NCI-H187 (cell line): ENCODE measurements at regions not wholly inside any gene's neighbourhood (a gene's known extent, or its start where the extent isn't known, plus 50 kb on each side); places are given as distances from the start of the nearest gene placed in this dataset.

ENCODE experiments used
- DNase-seq, 2 experiments: peaks; one replicate each; lab custom pipeline; 2025; lab: John Stamatoyannopoulos, UW

DNA sequence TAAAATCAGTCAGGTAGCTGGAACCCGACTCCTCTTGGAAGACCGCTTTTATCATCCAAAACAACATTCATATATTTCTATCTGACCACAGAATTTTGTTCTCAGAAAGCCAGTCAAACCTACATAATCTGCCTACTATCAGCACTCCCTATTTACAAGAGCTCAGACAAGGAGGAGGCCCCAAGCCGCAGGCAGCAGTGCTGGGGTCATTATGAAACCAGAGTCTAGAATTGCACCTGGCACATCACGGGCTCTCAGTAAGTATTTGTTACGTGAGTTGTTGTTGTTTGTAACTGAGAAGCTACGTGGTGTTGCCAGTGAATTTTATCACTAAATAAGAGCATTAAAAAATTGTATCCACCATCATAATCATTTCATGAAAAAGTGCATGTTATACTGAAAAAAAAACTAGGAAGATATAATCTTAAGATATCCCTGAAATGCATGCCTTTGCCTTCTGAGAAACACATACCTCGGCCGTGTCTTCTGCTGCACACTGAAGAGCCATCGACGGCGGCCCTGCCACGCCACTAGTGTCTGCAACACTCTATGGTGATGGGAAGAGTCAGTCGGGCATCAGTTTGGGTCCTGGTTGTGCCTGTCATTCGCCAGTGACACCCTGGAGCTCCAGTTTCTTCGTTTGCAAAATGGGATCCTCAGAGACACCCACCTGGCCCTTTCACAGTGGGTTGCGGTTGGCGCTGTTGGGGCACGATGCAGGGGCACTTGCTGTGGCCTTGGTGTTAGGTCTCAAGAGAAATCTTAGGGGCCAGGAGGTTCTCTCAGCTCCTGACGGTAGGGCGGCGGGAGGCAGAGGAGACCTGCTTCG is 505.9 kb downstream of the EIPR1 start:
- DNase-seq: no peak

DNA sequence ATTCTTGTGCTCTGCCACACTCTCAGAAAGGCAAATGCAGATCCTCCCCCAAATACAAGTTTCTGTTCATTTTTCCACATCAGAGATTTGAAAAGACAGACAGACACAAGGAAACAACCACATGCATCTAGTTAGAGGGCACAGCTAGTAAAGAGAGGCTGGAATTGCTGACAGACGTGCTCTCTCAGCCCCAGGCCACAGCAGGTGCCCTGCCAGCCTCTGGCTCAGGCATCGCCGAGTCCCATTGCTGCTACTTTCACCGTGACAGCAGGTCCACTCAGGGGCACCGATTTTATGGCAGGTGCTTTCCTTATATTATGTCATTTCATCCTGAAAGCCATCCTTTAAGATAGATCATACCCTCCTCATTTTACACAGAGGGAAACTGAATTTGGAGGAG is 507.5 kb downstream of the EIPR1 start:
- no peak for DNase-seq

- DNase-seq: no peak
These were observed 508.1 kb downstream of the EIPR1 start for GRCh38 chr2:2869553-2869952.

- DNase-seq: no peak
These were observed 509.5 kb downstream of the EIPR1 start for GRCh38 chr2:2868085-2868484.

DNA sequence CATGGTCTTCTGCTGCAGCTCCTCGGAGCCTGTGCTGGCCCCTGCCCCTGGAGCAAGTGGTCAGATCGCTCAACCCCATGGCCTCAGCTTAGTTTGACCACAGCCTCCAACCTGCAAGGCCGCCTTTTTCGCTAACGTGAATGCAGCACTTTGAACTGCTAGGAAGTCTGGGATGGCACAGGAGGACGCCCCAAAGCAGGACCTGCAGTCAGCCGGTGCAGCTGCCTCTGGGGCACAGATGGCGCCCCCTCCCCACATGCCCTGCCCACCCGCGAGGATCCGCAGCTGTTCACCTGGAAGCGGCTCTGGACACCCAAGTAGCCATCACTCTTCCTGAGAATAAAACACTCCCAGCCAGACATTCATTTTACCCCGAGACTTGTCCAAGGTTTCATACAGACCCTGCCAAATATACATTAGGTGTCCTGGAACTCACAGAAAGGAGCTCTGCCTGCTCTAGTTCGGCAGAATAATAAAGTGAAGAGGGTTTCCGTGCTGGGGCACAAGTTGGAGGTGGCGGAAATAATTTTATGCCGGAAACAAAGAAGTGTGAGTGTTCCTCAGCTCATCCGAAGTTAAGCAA is 510.1 kb downstream of the EIPR1 start:
- DNase-seq: no peak

- no peak for DNase-seq
These were observed 511.2 kb downstream of the EIPR1 start for GRCh38 chr2:2866459-2866858.

DNA sequence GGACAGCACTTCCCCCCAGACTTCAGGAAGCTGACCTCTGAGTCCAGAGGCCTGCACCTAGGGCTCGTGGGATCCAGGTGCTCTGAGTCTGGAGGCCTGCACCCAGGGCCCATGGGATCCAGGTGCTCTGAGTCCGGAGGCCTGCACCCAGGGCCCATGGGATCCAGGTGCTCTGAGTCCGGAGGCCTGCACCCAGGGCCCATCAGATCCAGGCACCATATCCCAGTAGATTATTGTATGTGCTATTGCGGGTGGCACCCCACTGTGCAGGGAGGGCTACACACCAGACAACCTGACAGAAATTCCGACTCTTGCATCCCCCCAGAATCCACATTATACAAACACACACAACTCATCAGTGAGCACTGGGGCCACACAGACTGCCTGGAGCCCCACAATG is 515.2 kb downstream of the EIPR1 start:
- no peak for DNase-seq

DNA sequence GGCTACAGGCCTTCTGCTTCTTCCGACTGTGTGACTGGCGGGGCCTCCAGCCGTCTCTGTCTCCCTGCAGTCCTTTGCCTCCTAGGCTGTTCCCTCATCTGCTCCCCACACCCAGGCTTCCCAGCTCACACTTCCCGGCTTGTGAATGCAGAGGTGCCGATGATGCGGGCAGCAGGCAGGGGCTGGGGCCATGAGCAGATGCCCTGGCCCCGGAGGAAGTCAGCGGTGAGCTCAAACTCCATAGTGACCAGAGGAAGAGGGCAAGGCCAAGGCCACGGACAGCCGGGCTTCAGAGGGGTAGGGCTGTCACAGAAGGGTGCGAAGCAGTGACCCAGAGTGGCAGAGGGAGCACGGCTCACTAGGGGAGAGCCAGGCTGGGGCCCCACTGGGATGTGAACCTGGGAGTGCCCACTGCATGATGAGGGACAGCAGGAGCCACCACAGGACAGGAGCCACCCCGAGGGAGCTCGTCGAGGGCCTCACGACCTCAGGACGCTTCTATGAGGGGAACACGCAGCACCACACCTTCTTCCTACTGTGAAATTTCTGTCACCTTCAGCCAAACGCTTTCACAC is 515.9 kb downstream of the EIPR1 start:
- no peak for DNase-seq

DNA sequence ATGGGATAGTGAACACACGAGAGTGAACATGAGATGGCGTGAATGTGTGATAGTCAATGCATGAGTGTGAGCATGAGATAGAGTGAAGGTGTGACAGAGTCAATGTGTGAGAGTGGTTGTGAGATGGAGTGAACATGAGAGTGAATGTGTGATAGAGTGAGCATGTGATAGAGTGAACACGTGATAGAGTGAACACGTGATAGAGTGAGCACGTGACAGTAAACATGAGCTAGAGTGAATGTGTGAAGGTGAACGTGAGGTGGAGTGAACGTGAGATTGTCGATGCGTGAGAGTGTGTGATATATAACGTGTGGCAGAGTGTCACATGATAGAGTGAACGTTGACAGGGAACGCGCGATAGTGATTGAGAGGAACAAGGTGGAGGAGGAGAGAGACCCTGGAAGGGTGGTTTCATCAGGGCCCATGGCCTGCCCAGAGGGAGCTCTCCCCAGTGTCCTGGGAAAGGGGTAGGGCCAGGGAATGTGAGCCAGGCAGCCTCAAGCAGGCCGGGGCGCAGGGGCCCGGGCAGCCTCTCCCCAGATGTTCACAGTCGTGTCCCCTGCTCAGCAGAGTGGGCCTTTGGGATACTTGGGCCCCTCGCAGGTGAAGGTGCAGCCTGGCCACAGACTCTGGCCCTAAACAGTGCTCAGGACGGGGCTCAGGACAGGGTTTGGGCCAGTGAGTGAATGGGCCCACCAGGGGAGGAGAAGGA is 516.9 kb downstream of the EIPR1 start:
- DNase-seq: no peak

DNA sequence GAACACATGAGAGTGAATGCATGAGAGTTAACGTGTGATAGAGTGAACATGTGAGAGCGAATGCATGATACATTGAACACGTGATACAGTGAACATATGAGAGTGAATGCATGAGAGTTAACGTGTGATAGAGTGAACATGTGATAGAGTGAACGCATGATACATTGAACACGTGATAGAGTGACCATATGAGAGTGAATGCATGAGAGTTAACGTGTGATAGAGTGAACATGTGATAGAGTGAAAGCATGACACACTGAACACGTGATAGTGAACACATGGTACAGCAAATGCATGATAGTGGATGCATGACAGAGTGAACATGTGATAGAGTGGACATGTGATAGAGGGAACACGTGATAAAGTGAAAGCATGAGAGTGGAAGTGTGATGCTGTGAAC is 517.9 kb downstream of the EIPR1 start:
- no peak for DNase-seq

GRCh38 chr2:2859164-2859563 is 518.5 kb downstream of the EIPR1 start:
- DNase-seq: no peak

- no peak for DNase-seq
These were observed 520.7 kb downstream of the EIPR1 start for GRCh38 chr2:2856723-2857415.

GRCh38 chr2:2855297-2855696 is 522.3 kb downstream of the EIPR1 start:
- DNase-seq: no peak

DNA sequence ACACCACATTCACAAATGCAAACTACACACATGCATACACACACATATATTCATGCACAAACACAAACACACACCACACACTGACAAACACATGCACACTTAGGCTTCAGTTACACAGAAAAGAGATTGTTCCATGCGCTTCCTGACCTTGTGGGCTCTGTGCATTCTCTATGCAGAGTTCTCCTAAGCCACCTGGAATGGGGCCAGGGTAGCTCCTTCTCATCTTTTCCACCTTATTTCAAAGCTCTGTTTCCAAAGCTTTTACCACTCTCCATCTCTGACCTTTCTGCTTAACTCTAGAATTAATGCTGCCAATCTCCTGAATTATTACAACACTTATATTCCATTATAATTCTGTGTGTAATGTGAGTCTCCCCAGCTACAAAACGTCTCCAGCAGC is 522.3 kb upstream of the MYT1L start:
- no peak for DNase-seq

DNA sequence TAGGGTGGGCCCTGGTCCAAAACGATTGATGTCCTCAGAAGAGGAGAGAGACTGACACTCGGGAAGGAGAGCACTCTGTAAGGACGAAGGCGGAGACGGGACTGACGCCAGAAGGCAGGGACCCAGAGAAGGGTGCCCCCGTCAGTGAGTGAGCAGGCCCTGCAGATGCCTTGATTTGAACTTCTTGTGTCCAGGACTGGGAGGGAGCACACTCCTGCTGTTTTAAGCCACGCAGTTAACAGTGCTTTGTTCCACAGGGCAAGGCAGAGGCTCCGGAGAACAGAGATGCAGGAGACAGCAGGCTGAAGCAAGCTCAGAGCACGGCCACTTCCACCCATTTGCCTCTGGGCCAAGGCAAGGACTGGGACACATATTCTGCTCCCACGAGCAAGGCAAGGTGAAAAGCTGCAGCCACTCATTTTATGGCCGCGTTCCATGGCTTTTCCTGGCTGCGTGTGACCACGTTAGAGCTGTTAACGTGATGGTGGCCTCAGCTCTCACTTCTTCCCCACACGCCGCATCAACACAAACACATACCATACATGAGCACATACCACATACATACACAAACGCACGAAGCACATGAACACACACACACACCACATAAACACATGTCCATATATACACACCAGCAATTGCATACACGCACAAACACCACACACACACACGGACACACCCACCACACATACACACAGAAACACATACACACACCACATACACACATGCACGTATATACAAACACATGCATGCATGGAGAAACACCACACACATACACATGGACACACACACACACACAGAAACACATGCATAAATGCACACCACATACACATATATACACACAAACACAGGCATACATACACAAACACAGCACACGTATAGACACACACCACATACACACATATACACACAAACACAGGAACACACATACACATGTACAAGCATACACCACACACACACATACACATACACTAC is 521.0 kb upstream of the MYT1L start:
- DNase-seq: no peak

- no peak for DNase-seq
These were observed 520.2 kb upstream of the MYT1L start for GRCh38 chr2:2851316-2851715.

DNA sequence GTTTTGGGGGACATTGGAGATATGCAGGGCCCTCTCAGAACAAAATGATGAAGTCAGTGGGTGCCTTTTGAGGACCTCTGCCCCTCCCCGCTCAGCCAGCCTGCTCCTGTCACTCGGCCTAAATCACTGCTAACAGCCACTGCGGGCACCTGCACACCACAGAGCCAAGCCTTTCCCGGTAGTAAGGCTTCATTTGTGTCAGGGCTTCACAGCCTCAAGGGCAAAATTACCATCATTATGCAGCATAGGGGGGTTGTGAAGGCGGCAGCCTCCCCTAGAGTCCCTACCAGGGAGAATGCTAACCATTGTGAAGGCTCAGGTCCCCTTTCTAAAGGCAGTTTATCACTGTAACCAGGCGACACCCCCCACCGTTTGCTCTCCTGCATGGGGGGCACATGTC is 519.8 kb upstream of the MYT1L start:
- no peak for DNase-seq

DNA sequence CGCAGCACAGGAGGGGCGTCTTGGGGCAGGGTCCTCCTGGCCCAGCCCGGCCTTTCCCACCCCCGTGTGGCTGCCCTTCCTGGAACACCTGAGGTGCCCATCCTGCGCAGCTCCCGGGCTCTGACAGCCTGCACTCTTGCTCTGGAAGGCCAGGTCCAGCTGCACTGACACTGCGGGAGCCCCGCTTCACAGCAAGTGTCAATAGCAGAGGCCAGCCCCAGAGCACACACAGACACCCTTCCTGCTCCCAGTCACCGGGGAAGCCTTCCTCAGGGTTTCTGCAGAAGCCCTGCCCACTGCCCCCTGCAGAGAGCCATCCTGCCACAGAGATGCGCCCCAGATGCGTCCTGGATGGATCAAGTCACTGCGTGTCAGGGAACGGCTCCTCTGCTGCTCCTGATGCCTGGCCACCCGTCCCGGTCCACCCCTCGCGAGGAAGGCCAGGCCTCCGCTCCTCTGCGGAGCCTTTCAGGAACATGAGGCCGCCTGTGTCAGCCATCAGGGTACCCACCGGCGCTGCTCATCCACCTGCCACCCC is 519.2 kb upstream of the MYT1L start:
- no peak for DNase-seq

DNA sequence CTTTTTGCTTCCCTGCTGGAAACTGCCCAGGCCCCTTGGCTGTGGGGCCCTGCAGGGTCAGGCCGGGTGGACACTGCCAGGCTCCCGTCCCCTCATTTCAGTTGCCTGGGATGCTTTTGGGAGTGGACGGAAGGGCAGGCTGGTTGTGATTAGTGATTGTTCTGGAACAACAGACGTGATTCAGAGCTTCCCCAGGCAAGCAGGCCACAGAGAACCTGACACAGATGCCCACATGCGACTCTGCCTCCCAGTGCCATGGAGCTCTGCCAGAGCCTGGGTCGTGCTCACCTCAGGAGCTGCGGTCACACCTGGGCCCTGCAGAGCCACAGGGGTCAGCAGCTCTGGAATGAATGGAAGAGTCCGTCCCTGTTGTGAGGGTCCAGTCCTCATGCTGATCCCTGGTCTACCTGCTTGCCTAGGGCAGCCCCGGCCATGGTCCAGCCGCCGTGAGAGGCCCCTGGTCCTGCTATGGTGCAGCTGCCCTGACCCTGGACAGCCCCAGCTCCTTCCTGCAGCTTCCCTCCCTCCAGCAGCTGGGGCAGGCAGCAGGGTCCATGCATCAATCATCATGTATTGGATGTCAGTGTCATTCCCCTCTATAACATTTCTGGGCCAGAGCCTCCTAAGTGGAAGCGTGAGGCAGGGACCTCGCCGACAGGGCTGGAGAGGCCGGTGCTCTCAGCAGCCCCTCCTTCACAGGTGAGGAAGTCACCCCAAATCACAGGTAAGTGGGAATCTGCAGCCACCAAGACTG is 518.6 kb upstream of the MYT1L start:
- DNase-seq: no peak
